Smooth muscle cell of the brain vasculature (primary cell): ENCODE measurements at regions not wholly inside any gene's neighbourhood (a gene's known extent, or its start where the extent isn't known, plus 50 kb on each side); places are given as distances from the start of the nearest gene placed in this dataset.

Experiments used
- DNase-seq: peaks from one replicate; pipeline ENCODE4 v3.0.0-alpha.2; 2012; ENCODE audit warnings: low read depth, low spot score

GRCh38 chr6:102438171-102438570, 1044.7 kb downstream of the GRIK2 start:
- DNase-seq: no peak

- DNase-seq: no peak
Observed at GRCh38 chr6:102417368-102417998, 1024.0 kb downstream of the GRIK2 start.

GRCh38 chr6:102415891-102416290, 1022.4 kb downstream of the GRIK2 start:
- DNase-seq: no peak

GRCh38 chr6:102411796-102412195, 1018.3 kb downstream of the GRIK2 start:
- no peak for DNase-seq

- DNase-seq: no peak
Observed at GRCh38 chr6:102407886-102408741, 1014.6 kb downstream of the GRIK2 start.

GRCh38 chr6:102405860-102406259, 1012.4 kb downstream of the GRIK2 start:
- DNase-seq: no peak

- DNase-seq: no peak
Observed at GRCh38 chr6:102402635-102403329, 1009.3 kb downstream of the GRIK2 start.

GRCh38 chr6:102398788-102399390, 1005.4 kb downstream of the GRIK2 start:
- no peak for DNase-seq

GRCh38 chr6:102390541-102390940, 997.0 kb downstream of the GRIK2 start:
- no peak for DNase-seq

- no peak for DNase-seq
Observed at GRCh38 chr6:102389994-102390393, 996.5 kb downstream of the GRIK2 start.

GRCh38 chr6:102387326-102388033, 994.0 kb downstream of the GRIK2 start:
- DNase-seq: no peak

- DNase-seq: no peak
Observed at GRCh38 chr6:102381203-102381602, 987.7 kb downstream of the GRIK2 start.

GRCh38 chr6:102356170-102356569, 962.7 kb downstream of the GRIK2 start:
- no peak for DNase-seq

GRCh38 chr6:102355578-102355977, 962.1 kb downstream of the GRIK2 start:
- no peak for DNase-seq

- DNase-seq: no peak
Observed at GRCh38 chr6:102352552-102352951, 959.0 kb downstream of the GRIK2 start.

GRCh38 chr6:102344769-102345168, 951.3 kb downstream of the GRIK2 start:
- DNase-seq: no peak

- no peak for DNase-seq
Observed at GRCh38 chr6:102340311-102340710, 946.8 kb downstream of the GRIK2 start.

- no peak for DNase-seq
Observed at GRCh38 chr6:102333736-102334135, 940.2 kb downstream of the GRIK2 start.

GRCh38 chr6:102327697-102328225, 934.3 kb downstream of the GRIK2 start:
- no peak for DNase-seq

- no peak for DNase-seq
Observed at GRCh38 chr6:102313699-102314098, 920.2 kb downstream of the GRIK2 start.

GRCh38 chr6:102309700-102310099, 916.2 kb downstream of the GRIK2 start:
- DNase-seq: no peak
